Activated T-cell treated with anti-CD3 and anti-CD28 coated beads for 1 hour (primary cell): ENCODE measurements at regions not wholly inside any gene's neighbourhood (a gene's known extent, or its start where the extent isn't known, plus 50 kb on each side); places are given as distances from the start of the nearest gene placed in this dataset.

Source experiments
- DNase-seq: peaks from one replicate; pipeline ENCODE4 v3.0.0-alpha.2; 2020; ENCODE audit warnings: low read depth

DNA sequence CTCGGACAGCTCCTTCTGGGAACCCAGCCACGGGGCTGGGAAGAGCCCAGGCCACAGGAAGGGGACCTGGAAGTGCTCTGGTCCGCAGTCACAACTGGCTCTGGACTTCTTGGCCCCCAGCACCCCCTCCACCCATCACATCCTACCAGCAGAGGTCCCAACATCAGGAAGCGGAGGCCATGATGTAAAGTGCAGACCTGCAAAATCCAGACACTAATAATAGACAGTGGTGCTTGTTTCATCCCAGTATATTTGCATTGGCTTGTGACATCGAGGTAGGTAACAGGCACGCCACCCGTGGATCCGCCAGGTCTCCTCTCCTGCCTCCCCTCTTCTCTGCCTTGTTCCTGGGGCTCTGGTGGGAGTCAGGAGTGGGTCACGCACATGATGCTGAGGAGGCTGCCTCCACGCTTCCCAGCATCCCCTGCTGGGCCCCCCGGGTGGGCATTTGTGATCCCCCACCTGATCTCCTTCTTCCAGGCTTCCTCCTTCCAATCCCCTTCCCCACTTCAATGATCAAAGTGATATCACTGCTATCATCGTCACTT lies 1454.0 kb downstream of the BRD1 start:
- no peak for DNase-seq

DNA sequence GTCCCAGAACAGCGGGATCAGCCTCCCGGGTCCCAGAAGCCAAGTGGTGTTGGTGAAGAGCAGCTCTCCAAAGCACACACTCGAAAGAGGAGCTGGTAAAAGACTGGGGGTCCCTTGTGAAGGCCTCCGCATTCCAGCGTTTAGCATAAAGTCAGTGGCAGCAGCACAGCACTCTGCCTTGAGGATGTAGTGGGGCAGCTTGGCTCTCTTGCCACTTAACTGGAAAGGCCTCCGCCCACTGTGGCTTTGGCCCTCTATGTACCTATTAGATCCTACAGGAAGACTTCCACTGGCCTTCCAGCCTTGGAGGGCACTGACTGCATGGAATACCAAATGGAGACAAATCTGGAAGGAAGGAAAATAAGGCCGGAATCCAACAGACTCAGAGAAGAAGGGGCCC lies 1455.3 kb downstream of the BRD1 start:
- no peak for DNase-seq

DNA sequence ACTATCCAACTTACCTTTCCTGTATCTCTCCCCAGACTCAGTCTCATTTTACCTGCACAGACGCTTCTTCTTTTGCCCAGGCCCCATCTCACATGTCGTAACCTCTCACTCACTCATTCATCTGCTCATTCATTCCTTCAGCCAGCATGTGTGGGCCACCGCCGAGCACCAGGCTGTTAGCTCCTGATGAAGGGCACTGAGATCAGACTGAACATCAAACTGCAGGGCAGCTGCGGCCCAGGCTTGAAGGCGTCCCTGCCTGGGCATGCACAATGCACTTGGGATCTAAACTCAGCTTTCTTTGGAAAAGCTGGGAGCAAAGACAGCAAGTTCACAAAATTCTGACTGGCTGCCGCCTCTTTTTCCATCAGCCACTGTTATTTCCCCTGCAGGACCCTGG lies 1456.3 kb downstream of the BRD1 start:
- no peak for DNase-seq

GRCh38 chr22:48370508-48371325 lies 1457.0 kb downstream of the BRD1 start:
- no peak for DNase-seq

GRCh38 chr22:48369789-48370507 lies 1457.7 kb downstream of the BRD1 start:
- DNase-seq, result no peak

DNA sequence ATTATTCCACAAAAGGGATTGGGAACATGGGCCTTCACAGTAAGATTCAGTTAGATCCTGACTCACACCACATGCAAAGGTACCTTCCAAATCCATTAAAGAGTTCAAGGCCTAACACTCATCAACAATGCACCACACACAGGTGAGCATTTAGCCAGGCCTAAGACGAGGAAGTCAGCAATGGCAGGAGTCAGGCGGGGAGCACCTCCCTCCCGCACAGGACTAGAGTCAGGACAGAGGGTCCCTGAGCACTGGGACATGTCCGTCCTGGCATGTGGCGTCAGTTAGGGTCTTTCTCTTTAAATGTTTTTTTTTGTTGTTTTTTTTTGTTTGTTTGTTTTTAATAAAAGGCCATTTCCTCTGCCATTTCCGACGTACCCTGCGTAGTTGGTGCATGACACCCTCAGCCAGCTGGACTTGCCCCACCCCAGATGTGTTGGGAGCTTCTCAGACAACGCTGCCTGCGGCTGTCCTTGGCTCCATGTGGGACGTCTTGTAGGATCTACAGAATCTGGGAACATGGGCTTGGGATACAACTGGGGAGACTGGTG lies 1458.6 kb downstream of the BRD1 start:
- DNase-seq, result no peak

GRCh38 chr22:48367731-48368130 lies 1459.9 kb downstream of the BRD1 start:
- DNase-seq, result no peak

DNA sequence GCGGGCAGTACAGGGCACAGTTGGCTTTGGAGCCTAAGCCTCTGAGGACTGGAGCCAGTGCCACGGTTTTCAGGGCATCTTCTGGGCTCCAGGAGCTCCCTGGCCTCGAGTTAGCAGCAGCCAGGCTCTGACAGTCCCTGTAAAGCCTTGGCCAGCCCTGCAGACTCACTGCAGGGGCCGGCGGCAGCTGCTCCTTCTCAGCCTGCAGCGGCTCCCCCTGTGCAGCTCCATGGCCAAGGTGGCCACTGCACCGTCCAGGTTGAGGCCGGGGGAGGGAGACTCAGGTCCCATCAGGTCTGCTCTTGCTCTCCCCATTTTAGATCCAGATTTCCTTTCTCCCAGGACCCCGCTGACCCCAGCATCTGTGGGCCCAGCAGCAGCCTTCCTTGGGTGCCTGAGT lies 1461.1 kb downstream of the BRD1 start:
- DNase-seq, result no peak

- no peak for DNase-seq
These were observed 1461.6 kb downstream of the BRD1 start for GRCh38 chr22:48366056-48366455.

GRCh38 chr22:48365386-48365785 lies 1462.3 kb downstream of the BRD1 start:
- DNase-seq, result no peak

GRCh38 chr22:48362721-48363404 lies 1464.8 kb downstream of the BRD1 start:
- no peak for DNase-seq

- no peak for DNase-seq
These were observed 1466.5 kb downstream of the BRD1 start for GRCh38 chr22:48361099-48361639.

DNA sequence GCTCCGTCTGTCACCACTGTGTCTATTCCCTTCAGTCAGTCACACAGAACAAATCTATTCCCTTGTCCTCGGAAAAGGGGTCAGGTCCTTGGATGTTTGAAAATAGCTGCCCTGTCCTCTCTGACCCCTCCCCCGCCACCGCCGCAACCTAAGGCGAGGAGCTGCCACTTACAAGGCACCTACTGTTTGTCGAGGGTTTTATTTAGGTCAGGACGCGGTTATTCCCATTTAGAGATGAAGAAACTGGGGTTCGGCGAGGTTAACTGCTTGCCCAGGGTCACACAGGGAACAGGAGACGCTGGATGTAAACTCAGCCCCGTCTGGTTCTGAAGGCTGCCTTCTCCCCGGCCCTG lies 1468.1 kb downstream of the BRD1 start:
- DNase-seq, result no peak

DNA sequence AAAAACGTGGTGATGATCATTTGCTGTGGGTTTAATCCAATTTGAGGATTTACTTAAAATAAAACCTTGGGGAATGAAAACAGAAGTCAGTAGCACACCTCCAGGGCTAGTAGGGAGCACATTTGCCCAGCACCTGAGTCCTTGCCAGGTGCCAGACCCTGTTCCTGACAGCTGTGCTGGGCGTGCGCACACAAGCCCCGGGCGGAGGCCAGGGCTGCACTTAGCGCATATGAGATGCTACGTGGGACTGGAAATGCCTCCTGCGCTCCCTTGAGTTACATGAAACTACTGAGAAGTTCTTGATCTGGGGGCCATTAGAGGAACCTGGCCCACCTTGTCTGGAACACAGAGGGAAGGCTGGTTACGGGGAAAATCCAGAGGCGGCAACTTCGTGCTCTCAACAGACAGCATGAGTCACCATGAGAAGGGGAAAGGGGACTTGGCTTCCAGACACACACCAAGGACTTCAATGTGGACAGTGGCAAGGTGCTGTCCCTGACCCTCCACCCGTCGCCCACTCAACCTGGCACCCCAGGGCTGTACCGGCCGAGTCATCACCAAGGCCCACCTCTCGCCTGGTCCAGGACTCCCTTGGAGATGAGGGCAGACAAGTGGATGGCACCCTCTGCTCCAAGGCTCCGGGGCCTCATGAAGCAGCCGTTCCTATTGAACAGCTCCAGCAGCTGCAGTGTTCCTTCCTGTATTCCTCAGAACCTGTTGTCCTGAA lies 1468.6 kb downstream of the BRD1 start:
- DNase-seq, result no peak

- DNase-seq, result no peak
These were observed 1469.7 kb downstream of the BRD1 start for GRCh38 chr22:48357961-48358360.

DNA sequence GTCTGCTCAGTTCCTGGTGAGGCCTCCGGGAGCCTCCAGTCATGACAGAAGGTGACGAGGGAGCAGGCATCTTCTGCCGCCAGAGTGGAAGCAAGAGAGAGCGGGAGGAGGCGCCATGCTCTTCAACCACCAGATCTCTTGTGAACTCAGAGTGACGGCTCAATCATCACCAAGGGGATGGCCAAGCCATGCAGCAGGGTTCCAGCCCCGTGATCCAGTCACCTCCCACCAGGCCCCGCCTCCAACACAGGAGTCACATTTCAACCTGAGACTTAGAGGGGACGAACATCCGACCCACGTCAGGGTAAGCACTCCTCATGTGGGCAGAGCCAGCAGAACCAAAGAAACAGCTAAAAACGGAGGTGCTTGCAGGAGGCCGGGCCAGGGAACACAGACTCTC lies 1470.5 kb downstream of the BRD1 start:
- DNase-seq, result no peak

DNA sequence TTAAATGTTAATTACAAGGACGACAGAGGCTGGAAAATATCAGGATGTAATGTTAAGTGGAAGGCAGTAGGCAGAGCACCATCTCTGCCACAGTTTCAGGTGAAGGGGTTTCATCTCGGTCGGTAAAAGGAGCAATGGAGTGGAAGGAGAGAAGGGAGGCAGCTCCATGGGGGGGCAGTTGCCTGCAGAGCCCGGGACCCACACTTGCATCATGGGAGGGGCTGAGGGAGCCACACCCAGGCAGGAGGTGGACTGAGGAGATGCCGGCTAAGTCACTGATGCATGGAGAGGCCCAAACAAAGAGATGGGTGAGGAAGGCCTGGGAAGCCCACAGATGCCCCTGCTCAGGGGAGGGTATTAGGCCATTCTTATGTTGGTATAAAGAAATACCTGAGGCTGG lies 1470.9 kb downstream of the BRD1 start:
- DNase-seq, result no peak

- DNase-seq, result no peak
These were observed 1473.6 kb downstream of the BRD1 start for GRCh38 chr22:48354096-48354495.

DNA sequence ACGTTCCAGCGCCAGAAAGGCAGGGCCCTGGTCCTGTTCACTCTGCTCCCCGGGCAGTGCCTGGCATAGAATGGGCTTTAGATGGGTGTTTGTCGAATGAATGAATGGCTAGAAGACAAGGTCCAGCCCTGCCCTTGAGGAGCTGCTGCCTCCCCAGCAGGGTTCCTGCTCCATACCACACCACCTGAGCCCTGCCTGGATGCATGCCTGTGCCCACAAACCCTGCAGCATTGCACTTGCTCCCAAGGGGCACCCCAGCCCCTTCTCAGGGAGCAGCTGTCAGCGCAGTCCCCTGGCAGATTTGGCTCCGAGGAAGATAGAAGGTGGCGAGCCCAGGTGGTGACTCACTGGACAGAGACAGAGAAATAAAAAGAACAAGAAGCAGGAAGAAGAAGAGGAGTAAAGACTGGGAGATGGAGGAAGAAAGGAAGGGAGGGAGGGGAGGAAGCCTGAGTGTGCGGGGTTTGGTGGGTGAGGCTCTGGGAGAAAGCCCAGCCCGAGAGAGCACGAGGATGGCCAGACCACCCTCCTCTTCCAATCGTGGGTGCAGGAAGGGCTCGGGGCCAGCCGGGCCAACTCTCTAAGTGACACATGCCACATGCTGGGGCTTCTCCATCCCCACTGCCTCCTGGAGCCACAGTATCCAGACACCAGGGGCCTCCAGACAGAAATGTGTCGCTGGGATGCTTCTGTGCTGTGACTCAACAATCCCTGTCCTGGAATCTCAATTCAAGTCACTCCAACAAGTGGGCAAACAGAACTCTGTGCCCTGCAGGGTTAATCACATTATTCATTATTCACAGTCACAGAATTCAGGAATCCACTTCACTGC lies 1474.3 kb downstream of the BRD1 start:
- DNase-seq, result no peak

GRCh38 chr22:48352086-48352911 lies 1475.4 kb downstream of the BRD1 start:
- no peak for DNase-seq
